MG63 (cell line): ENCODE measurements at regions not wholly inside any gene's neighbourhood (a gene's known extent, or its start where the extent isn't known, plus 50 kb on each side); places are given as distances from the start of the nearest gene placed in this dataset.
"Not testable (repeated sequence)": the region's sequence is repeated elsewhere in the genome, so short reads cannot be mapped to it uniquely, and the experiment has no call there.

Experiments
- DNase-seq: peaks from one replicate; pipeline ENCODE4 v3.0.0-alpha.2; 2020
- H3K27me3 ChIP-seq: fragments of 250-450 bp; sonication (Bioruptor Pico); 2 replicates; pipeline ENCODE4 v1.5.1; 2020; ENCODE audit warnings: mild to moderate bottlenecking, moderate library complexity
- H3K36me3 ChIP-seq: fragments of 250-450 bp; sonication (Bioruptor Pico); 2 replicates; pipeline ENCODE4 v1.5.1; 2020; ENCODE audit warnings: mild to moderate bottlenecking, moderate library complexity
- H3K4me3 ChIP-seq: fragments of 250-450 bp; sonication (Bioruptor Pico); 2 replicates; pipeline ENCODE4 v1.5.1; 2020; ENCODE audit warnings: mild to moderate bottlenecking, moderate library complexity
- H3K9me3 ChIP-seq: fragments of 250-450 bp; sonication (Bioruptor Pico); 2 replicates; pipeline ENCODE4 v1.5.1; 2020; ENCODE audit warnings: mild to moderate bottlenecking, moderate library complexity

- not testable (repeated sequence) for H3K27me3 ChIP-seq, H3K9me3 ChIP-seq, DNase-seq, H3K4me3 ChIP-seq, H3K36me3 ChIP-seq
Observed at GRCh38 chr5:25238720-25239119, 593.9 kb upstream of the CDH10 start.

- Histone ChIP-seq H3K9me3 (no peaks in the 10 kb centered on the region), H3K36me3 (no peaks in the 10 kb centered on the region), H3K27me3 (no peaks in the 10 kb centered on the region), H3K4me3 (no peak overlapping the region)
- no peak for DNase-seq
Observed at GRCh38 chr5:25224316-25224982, 579.7 kb upstream of the CDH10 start.

- not testable (repeated sequence) for H3K36me3 ChIP-seq, H3K4me3 ChIP-seq, H3K27me3 ChIP-seq, H3K9me3 ChIP-seq, DNase-seq
Observed at GRCh38 chr5:25199902-25200301, 555.1 kb upstream of the CDH10 start.

- Histone ChIP-seq H3K4me3 (no peak overlapping the region), H3K27me3 (no peaks in the 10 kb centered on the region), H3K36me3 (no peaks in the 10 kb centered on the region), H3K9me3 (no peaks in the 10 kb centered on the region)
- DNase-seq, result no peak
Observed at GRCh38 chr5:25190521-25191000, 545.8 kb upstream of the CDH10 start.

DNA sequence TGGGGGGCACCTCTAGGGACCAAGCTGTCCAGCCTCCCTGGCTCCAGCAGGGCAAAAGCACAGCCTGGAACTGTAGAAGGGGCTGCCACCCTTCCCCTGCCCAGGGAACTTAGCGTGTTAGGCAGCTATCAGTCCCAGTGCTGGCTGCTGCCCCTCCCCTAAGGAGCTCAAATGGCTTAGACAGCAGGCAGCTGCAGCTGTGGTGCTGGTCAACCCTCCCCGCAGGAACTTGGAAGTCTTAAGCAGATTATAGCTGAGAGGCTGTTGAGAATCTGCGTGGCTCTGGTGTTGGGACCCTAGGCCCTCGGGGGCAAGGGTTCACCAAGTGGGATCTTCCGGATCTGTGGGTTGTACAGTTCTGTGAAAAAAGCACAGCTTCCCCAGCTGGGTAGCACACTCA, 536.5 kb upstream of the CDH10 start:
- Histone ChIP-seq H3K27me3 (no peaks in the 10 kb centered on the region), H3K9me3 (no peaks in the 10 kb centered on the region), H3K36me3 (no peaks in the 10 kb centered on the region), H3K4me3 (no peak overlapping the region)
- DNase-seq, result no peak

DNA sequence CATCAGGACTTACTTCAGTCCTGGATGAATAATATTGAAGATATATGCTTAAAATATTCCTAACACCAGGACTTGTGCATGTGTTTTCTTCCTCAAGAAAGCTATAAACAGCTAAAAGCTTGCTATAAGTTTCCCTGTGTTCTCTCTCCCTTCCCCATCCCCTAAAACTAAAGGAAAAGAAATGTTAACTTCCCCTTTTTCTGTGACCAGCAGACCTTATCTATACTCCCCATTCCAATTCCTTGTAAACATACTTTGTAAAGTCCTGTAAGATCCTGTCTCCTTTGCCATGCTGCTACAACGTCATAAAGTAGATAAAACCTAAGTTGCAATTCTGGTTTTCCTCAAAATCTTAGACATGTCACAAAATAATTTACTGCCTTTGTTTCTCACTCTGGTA, 517.8 kb upstream of the CDH10 start:
- H3K36me3 ChIP-seq, DNase-seq: not testable (repeated sequence)

GRCh38 chr5:25160891-25161290, 516.1 kb upstream of the CDH10 start:
- no peak for DNase-seq
- Histone ChIP-seq H3K36me3 (no peaks in the 10 kb centered on the region), H3K27me3 (no peaks in the 10 kb centered on the region)

More for the DNA sequence above, 517.8 kb upstream of the CDH10 start:
- H3K9me3 ChIP-seq, H3K4me3 ChIP-seq, H3K27me3 ChIP-seq: not testable (repeated sequence)

GRCh38 chr5:25150819-25151218, 506.0 kb upstream of the CDH10 start:
- no peaks in the 10 kb centered on the region for H3K27me3 ChIP-seq
- H3K9me3 ChIP-seq, result no peaks in the 10 kb centered on the region
- no peaks in the 10 kb centered on the region for H3K36me3 ChIP-seq
- no peak overlapping the region for H3K4me3 ChIP-seq
- no peak for DNase-seq

More at GRCh38 chr5:25160891-25161290, 516.1 kb upstream of the CDH10 start:
- Histone ChIP-seq H3K9me3 (no peaks in the 10 kb centered on the region), H3K4me3 (no peak overlapping the region)

DNA sequence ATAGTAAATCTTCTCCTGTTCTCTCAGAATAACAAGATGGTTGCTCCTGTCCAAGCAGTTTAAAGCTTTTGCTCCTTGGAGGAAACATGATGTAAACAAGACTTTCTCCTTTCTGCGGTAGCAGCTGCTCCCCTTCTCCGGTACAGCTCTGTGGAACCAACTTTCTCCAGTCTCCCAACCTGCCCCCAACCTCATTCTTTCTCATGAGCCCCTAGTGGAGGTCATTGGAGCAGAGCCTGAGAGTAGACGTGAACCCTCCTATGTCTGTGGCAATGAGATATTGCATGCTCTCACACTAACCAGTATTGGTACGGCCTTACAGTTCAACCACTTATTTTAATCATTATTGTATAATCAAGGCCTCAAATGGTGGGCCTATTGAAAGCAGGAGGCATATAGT, 483.8 kb upstream of the CDH10 start:
- Histone ChIP-seq H3K4me3 (no peak overlapping the region), H3K9me3 (no peaks in the 10 kb centered on the region; the same call in 1 of the 2 replicates), H3K36me3 (no peaks in the 10 kb centered on the region), H3K27me3 (no peaks in the 10 kb centered on the region)
- DNase-seq, result no peak

GRCh38 chr5:25119650-25120049, 474.9 kb upstream of the CDH10 start:
- Histone ChIP-seq H3K27me3 (no peaks in the 10 kb centered on the region), H3K9me3 (no peaks in the 10 kb centered on the region), H3K4me3 (no peak overlapping the region), H3K36me3 (no peaks in the 10 kb centered on the region)
- no peak for DNase-seq

DNA sequence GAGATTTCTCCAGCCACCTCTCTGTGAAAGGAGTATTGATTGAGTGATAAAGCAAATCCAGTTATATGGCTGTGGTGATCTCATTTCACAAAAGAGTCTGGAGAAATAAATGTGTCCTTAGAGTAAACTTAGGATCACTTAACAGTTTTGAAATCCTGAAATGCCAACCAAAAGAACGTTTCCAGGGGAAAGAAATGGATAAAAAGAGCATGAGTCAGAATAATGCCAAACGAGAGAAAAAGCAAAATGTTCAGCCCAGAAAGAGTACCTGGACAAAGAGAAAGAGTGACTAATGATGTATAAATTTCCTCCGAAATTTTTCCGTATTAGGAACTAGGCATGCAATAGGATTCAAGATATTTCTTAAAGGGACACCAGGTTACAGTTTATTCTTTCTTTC, 463.1 kb upstream of the CDH10 start:
- Histone ChIP-seq H3K36me3 (no peaks in the 10 kb centered on the region), H3K9me3 (0 out of 2 replicates have a peak, but pooled peaks cover 2% of the 10 kb centered on the region)

DNA sequence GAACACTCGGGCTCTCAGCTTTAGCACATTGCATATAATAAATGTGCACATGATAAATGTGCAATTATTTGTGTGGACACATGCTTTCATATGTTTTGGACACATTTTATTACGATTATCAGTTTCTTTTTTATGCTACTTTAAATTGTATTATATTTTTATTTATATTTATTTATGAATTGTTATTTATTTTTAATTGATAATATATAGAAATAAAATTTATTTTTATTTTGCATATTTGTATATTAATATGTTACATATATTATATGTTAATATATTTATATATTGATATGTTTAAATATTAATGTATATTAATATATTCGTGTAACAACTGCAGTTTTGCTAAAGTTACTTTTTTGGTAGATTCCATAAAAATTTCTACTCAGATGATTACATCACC, 454.8 kb upstream of the CDH10 start:
- Histone ChIP-seq H3K36me3 (no peaks in the 10 kb centered on the region), H3K9me3 (no peaks in the 10 kb centered on the region), H3K27me3 (no peaks in the 10 kb centered on the region), H3K4me3 (no peak overlapping the region)
- DNase-seq, result no peak

More for the DNA sequence above, 463.1 kb upstream of the CDH10 start:
- H3K27me3 ChIP-seq, result no peaks in the 10 kb centered on the region
- no peak for DNase-seq
- no peak overlapping the region for H3K4me3 ChIP-seq

DNA sequence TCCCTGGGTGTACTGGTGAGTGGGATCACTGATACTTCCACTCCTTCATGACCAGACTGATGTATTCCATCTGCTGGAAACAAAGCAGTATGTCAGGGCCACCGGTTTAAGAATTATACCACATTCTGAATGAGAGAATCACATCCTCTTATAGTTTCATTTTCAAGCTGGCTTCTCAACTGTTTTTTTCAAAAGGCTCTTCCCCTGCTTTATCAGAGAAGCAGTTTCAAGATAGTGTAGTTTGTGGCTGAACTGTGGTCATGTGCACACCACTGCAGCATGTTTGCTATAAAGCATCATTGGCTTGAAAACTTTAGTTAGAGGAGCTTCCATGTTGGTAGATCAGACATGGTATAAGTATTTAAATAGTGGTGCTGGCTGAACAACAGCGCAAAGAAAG, 450.5 kb upstream of the CDH10 start:
- Histone ChIP-seq H3K9me3 (no peaks in the 10 kb centered on the region; the same call in none of the 2 replicates), H3K36me3 (no peaks in the 10 kb centered on the region), H3K27me3 (no peaks in the 10 kb centered on the region), H3K4me3 (no peak overlapping the region)
- no peak for DNase-seq

DNA sequence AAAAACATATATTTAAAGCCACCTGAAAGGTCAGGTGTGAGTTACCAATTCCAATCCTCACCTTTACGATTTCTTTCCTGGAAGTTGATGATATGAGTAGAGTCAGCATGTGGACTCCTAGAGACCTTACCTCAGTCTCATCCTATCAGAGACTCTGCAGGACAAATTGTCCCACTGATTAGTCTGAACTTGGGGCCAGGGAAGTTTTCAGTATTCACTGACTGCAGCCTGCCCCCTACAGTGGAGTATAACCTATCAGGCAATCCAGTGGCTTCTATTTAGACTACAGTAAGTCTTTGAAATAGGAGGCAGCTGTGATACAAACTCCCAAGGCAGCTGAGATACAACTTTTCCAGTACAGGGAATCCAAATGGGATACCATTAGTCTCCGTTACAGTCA, 449.4 kb upstream of the CDH10 start:
- Histone ChIP-seq H3K36me3 (no peaks in the 10 kb centered on the region), H3K9me3 (no peaks in the 10 kb centered on the region; the same call in none of the 2 replicates), H3K27me3 (no peaks in the 10 kb centered on the region), H3K4me3 (no peak overlapping the region)
- no peak for DNase-seq

DNA sequence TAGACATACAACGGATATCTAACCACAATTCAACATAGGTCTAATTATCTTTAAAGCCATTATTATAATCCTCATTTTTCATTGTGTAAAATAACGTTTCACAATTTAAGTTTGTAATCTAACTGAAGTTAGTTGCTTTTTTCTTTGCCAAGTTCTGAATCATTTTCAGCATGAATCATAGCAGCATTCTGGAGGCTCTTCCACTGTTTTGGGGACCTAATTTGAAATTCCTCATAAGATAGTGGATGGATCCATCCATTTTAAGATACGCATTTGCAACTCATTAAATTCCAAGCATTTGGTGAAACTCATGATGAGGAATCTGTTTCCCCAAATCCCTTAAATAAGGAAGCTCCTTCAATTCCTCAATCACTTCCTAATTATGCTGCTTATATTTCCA, 447.1 kb upstream of the CDH10 start:
- no peaks in the 10 kb centered on the region; the same call in none of the 2 replicates for H3K9me3 ChIP-seq
- DNase-seq, result no peak
- H3K27me3 ChIP-seq, result no peaks in the 10 kb centered on the region
- no peaks in the 10 kb centered on the region for H3K36me3 ChIP-seq
- no peak overlapping the region for H3K4me3 ChIP-seq

- H3K4me3 ChIP-seq, result no peak overlapping the region
- DNase-seq, result no peak
- no peaks in the 10 kb centered on the region; the same call in none of the 2 replicates for H3K9me3 ChIP-seq
- H3K27me3 ChIP-seq, result no peaks in the 10 kb centered on the region
- H3K36me3 ChIP-seq, result no peaks in the 10 kb centered on the region
Observed at GRCh38 chr5:25090854-25091253, 446.1 kb upstream of the CDH10 start.

DNA sequence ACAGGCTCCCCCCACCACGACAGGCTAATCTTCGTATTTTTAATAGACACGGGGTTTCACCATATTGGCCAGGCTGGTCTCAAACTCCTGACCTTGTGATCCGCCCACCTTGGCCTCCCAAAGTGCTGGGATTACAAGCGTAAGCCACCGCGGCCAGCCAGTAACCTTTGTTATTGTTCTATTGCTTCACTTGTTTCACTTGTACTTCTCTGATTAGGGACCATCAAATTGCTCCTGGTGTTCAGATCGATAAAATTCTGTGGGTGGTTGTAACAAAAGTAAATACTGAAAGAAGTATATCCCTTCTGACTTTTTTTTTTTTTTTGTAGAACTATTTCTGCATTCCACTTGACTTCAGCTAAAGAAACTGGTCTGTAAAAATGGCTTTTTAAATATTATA, 445.5 kb upstream of the CDH10 start:
- no peak for DNase-seq
- no peaks in the 10 kb centered on the region; the same call in none of the 2 replicates for H3K9me3 ChIP-seq

GRCh38 chr5:25088689-25089088, 443.9 kb upstream of the CDH10 start:
- not testable (repeated sequence) for H3K27me3 ChIP-seq, H3K36me3 ChIP-seq, H3K4me3 ChIP-seq, DNase-seq, H3K9me3 ChIP-seq

More for the DNA sequence above, 445.5 kb upstream of the CDH10 start:
- no peak overlapping the region for H3K4me3 ChIP-seq
- H3K27me3 ChIP-seq, result no peaks in the 10 kb centered on the region
- no peaks in the 10 kb centered on the region for H3K36me3 ChIP-seq
